RWPE1 (cell line): ENCODE measurements at regions not wholly inside any gene's neighbourhood (a gene's known extent, or its start where the extent isn't known, plus 50 kb on each side); places are given as distances from the start of the nearest gene placed in this dataset.

Experiments used
- CTCF ChIA-PET: fragments of 350-600 bp; sonication (Branson Sonifier 250); formaldehyde crosslinking; extraction: SDS; loops from one replicate; lab custom pipeline; 2021; lab: Yijun Ruan, JAX
- POLR2A ChIA-PET: fragments of 400-600 bp; formaldehyde crosslinking; extraction: SDS; loops from one replicate; lab custom pipeline; 2020; ENCODE audit warnings: antibody characterized with exemption; ENCODE audit not compliant: low non-redundant PET; lab: Yijun Ruan, JAX
- DNase-seq: peaks from one replicate; pipeline ENCODE4 v3.0.0; 2012; ENCODE audit warnings: low spot score
- H3K27ac ChIP-seq: fragments of 450-650 bp; 2 replicates; pipeline ENCODE4 v1.5.1; 2017
- TF ChIP-seq, protein P1 (sequence below): fragments of 450-650 bp; conservative IDR thresholded peaks from 2 replicates; pipeline ENCODE4 v1.5.1; 2017; ENCODE audit warnings: low read depth, mild to moderate bottlenecking

DNA sequence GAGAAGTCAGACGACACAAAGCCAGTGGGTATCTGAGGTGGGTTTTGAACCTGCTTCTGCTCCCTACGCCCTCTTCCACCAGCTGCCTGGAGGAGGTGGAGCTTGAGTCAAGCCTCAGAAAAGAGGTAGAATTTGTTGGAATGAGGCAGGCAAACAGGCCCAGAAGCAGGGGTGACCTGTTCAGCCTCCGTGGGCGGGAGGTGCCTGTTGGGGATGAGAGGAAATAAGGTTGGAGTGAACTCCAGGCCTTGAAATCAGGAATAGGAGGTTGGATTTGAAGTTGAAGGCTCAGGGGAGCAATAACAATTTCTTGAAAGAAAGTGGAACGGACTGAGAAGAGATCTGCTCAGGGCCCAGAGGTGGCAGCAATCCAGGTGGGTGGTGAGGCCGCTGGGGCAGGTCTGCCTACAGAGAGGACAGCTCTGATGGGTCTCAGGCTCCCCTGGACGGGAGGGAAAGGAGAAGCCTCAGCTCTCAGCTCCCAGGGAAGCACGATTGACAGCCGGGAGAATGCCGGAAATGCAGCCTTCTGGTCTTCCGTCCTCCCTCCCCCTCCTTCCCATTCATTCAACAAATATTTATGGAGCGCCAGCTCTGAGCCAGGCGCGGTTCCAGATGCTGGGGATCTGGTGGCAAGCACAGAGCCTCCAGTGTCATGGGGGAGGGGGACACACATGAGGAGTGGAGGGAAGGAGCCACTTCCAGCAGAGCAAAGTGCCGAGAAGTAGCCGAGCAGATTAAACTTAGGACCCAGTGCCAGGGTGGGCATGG, 61.9 kb upstream of the CIBAR2 start:
- ChIA-PET POLR2A (no interaction called here), CTCF (interaction anchor here (0.5 to 1.7 kb wide), 5 partner anchors 18 to 533 kb away, joined by 3 to 6 read pairs (median 5); no protein-coding TSS in a partner anchor)
- DNase-seq, result peak; percentile 77
- TF ChIP-seq, protein P1, sequence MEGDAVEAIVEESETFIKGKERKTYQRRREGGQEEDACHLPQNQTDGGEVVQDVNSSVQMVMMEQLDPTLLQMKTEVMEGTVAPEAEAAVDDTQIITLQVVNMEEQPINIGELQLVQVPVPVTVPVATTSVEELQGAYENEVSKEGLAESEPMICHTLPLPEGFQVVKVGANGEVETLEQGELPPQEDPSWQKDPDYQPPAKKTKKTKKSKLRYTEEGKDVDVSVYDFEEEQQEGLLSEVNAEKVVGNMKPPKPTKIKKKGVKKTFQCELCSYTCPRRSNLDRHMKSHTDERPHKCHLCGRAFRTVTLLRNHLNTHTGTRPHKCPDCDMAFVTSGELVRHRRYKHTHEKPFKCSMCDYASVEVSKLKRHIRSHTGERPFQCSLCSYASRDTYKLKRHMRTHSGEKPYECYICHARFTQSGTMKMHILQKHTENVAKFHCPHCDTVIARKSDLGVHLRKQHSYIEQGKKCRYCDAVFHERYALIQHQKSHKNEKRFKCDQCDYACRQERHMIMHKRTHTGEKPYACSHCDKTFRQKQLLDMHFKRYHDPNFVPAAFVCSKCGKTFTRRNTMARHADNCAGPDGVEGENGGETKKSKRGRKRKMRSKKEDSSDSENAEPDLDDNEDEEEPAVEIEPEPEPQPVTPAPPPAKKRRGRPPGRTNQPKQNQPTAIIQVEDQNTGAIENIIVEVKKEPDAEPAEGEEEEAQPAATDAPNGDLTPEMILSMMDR, result no peak
- peak overlapping the region; percentile 68 for H3K27ac ChIP-seq

DNA sequence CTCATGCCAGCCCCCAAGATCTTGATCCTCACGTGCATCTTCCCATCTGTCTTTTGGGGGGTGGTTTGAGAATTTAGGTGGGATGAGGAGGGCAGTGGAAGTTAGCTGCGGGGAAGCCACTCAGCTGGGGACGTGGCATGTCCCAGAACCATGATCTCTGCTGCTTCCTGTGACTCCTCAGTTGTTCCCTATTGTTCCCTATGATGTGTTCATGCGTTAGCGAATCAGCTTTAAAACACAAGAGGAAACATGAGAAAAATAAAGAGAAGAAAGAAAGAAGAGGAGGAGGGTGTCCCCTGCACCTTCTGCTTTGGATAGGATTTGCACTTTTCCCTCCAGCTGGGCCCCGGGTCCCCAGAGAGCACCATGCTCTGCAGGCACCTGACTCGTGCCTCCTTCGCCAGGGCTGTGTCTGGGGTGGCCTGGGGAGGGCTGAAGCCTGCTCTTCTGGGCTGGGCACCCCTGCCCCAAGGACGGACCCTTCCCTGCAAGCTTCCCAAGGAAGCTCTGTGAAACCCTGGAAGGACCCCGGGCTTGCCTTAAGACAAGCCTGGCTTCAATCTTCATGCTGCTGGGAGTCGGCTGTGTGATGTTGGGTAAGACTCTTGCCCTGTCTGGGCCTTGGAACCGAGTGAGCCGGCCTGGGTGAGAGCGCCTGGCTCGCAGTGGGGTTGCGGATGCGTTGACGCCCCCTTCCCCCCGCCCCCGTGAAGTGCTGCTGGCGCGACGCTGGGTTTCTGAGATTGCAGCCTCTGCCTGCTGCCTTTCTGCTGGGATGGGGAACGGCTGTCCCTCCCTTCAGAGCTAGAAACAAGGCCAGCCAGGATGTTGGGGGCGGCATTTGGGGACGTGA, 62.8 kb upstream of the CIBAR2 start:
- no peak for DNase-seq
- TF ChIP-seq, protein P1, result no peak
- CTCF ChIA-PET, result interaction anchor here (0.5 to 1.7 kb wide), 6 partner anchors 17 to 534 kb away, joined by 3 to 10 read pairs (median 5); no protein-coding TSS in a partner anchor
- peak overlapping the region; percentile 68 for H3K27ac ChIP-seq
- POLR2A ChIA-PET, result no interaction called here

DNA sequence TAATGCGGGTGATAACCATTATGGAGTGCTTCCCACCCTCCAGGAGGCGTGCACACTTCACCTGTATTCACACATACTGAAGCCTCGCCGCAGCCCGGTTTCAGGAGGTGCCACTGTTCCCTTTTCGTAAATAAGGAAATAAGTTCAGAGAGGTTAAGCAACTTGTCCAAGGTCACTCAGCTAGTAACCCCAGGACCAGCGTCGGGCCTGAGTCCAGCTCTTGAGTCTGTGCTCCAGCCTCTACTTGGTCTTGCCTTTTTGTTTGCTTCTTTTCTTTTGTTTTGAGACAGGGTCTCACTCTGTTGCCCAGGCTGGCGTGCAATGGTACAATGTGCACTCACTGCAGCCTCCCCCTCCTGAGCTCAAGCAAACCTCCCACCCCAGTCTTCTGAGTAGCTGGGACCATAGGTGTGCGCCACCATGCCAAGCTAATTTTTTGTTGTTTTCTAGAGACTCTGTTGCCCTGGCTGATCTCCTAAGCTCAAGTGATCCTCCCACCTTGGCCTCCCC, 63.5 kb upstream of the CIBAR2 start:
- ChIA-PET POLR2A (no interaction called here), CTCF (interaction anchor here (1.6 to 1.7 kb wide), 2 partner anchors 16 to 61 kb away, joined by 4 to 10 read pairs; no protein-coding TSS in a partner anchor)
- no peak overlapping the region for H3K27ac ChIP-seq
- no peak for DNase-seq
- TF ChIP-seq, protein P1, result no peak

DNA sequence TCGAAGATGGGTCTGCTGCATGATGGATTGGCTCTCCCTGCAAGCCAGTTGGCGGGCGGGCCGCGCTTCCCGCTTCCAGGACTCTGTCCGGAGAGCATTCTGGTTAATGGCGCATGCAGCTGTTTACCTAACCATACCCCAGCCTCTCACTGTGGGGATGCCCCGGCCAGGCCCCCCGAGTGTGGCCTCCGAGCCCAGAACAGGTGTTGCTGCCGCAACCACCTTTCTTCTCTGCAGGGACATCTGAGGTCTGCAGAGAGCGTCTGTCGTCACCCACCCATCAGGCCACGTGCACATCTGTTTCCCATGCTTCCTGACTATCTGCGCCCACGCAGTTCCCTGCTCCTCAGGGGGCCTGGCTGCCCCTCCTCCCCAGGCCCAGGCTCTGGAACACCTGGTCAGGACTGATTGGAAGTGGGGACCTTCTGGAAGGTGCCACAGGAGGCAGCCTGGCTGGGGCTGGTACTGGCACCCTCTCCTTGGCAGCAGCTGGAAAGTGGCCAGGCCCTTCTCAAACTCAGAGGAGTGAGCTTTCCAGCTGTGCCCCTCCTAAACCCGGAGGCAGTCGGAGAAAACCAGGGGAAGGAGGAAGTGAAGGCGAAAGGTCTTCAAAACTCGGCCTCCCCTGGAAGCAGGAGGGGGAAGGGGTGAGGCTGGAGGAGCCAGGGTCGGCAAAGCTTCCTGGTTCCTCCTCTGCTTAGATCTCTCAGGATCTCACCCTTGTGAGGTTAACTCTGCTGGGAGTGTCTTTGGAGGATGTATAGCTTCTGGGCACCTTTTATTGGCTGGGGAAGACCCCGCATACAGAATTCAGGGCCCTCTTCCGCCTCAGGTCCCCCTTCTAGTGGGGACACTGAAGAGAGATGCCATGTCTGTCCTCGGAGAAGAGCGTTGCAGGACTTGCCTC, 64.5 kb upstream of the CIBAR2 start:
- DNase-seq, result no peak

DNA sequence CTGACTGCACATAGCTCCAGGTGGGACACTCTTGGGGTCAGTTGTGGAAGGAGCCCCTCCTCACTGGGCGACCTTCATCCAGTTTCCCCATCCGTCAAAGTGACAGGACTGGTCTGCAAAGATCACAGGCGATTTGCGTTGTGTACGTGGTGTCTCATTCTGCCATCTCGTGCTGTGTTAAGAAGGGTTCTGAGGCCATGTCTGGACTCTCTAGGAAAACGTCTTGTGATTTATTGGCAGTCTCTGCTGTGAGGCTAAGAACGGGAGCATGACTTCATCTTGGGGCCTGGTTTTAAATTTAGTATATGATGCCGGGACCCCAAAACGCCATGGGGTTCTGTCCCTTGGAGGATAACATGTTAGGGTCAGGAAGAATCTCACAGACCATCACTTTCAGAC, 65.2 kb upstream of the CIBAR2 start:
- H3K27ac ChIP-seq, result no peak overlapping the region
- no peak for DNase-seq
- ChIA-PET POLR2A (no interaction called here), CTCF (interaction anchor here (0.8 kb wide), 1 partner anchor 74 kb away, joined by 3 read pairs; no protein-coding TSS in a partner anchor)
- TF ChIP-seq, protein P1, result no peak

More for the DNA sequence above, 64.5 kb upstream of the CIBAR2 start:
- H3K27ac ChIP-seq, result no peak overlapping the region
- ChIA-PET CTCF (interaction anchor here (0.8 to 1.6 kb wide), 2 partner anchors 62 to 75 kb away, joined by 3 to 10 read pairs; no protein-coding TSS in a partner anchor), POLR2A (no interaction called here)
- TF ChIP-seq, protein P1, result no peak
